BJ (cell line): ENCODE measurements at regions not wholly inside any gene's neighbourhood (a gene's known extent, or its start where the extent isn't known, plus 50 kb on each side); places are given as distances from the start of the nearest gene placed in this dataset.

Experiments used
- CTCF ChIA-PET: fragments of 350-600 bp; formaldehyde crosslinking; extraction: SDS; loops from one replicate; lab custom pipeline; 2021; ENCODE audit warnings: antibody characterized with exemption, inconsistent platforms; lab: Yijun Ruan, JAX
- POLR2A ChIA-PET: fragments of 300-600 bp; sonication (Branson Sonifier 250); formaldehyde crosslinking; extraction: SDS; loops from one replicate; lab custom pipeline; 2021; ENCODE audit warnings: antibody characterized with exemption; lab: Charles Lee
- DNase-seq: peaks from one replicate; pipeline ENCODE4 v3.0.0-alpha.2; 2011; ENCODE audit warnings: low read depth
- H3K27me3 ChIP-seq: 2 replicates; pipeline ENCODE4 v1.6.0; 2011; ENCODE audit warnings: low read length; ENCODE audit not compliant: control insufficient read depth, insufficient read depth
- H3K36me3 ChIP-seq: 2 replicates; pipeline ENCODE4 v1.5.1; 2011; ENCODE audit warnings: low read length; ENCODE audit not compliant: control insufficient read depth, insufficient read depth
- H3K4me3 ChIP-seq: 2 replicates; pipeline ENCODE4 v1.5.1; 2011; ENCODE audit warnings: low read depth, mild to moderate bottlenecking, control low read depth, low read length
- CTCF ChIP-seq: IDR thresholded peaks from 2 replicates; pipeline ENCODE4 v1.5.1; 2011; ENCODE audit warnings: low read depth, mild to moderate bottlenecking, control low read depth, inconsistent platforms, low read length, moderate library complexity; ENCODE audit not compliant: insufficient read depth

GRCh38 chr16:86045591-86045971 lies 146.6 kb downstream of the IRF8 start:
- DNase-seq = no peak
- peaks cover 21% of the 10 kb centered on the region for H3K27me3 ChIP-seq
- no peak overlapping the region for H3K4me3 ChIP-seq
- POLR2A ChIA-PET = no interaction called here
- TF ChIP-seq CTCF = no peak
- H3K36me3 ChIP-seq = no peaks in the 10 kb centered on the region
- CTCF ChIA-PET = interaction anchor here (1.0 to 2.1 kb wide), 2 partner anchors 8 to 9 kb away, joined by 3 to 5 read pairs; no protein-coding TSS in a partner anchor

DNA sequence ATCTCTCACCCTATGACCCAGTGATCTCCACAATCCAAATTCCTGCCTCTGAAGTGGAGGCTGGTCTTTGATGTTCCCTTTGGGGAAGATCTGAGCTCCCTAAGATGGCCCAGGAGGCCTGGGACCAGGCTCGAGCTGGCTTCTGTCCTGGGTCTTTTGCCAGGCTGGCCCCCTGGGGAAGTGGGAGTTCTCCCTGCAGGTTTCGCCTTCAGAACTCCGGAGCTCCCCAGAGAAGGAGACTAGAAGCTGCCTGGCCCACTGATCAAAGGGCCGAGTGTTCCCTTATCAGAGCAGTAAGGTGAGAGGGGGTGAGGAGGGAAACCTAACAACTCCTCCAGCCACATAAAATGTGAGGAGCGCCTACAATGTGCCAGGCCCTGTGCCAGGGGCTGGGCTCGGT lies 147.1 kb downstream of the IRF8 start:
- Histone ChIP-seq H3K36me3 (no peaks in the 10 kb centered on the region), H3K4me3 (no peak overlapping the region), H3K27me3 (peaks cover 21% of the 10 kb centered on the region)
- CTCF ChIA-PET = interaction anchor here (0.6 to 1.8 kb wide), 4 partner anchors 8 to 483 kb away, joined by 3 to 10 read pairs (median 4); no protein-coding TSS in a partner anchor
- POLR2A ChIA-PET = no interaction called here
- TF ChIP-seq CTCF = no peak
- DNase-seq = no peak

- H3K36me3 ChIP-seq = no peaks in the 10 kb centered on the region
- H3K4me3 ChIP-seq = no peak overlapping the region
- H3K27me3 ChIP-seq = peaks cover 23% of the 10 kb centered on the region
- no peak for TF ChIP-seq CTCF
- no peak for DNase-seq
- ChIA-PET POLR2A (no interaction called here), CTCF (interaction anchor here (0.6 to 1.8 kb wide), 4 partner anchors 8 to 483 kb away, joined by 3 to 10 read pairs (median 4); no protein-coding TSS in a partner anchor)
Measured at GRCh38 chr16:86046667-86047270, 147.8 kb downstream of the IRF8 start.

DNA sequence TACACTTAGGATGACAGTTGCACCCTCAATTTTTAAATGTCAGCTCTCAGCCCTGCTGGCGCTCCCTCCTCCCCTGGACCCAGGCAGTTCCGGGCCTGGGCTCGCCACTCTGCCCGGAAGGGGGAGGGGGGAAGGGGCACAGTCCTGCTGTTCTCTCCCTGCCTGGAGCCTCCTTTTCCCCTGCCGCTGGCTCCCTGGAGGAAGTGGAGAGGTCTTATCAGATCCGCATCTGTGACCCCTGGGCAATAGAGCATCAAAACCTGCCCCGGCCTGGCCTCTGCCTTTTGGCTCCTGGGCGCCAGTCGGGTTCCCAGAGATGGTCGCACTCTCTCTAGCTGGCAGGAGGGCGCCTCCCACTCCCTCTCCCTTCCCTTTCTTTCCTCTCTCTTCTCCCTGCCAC lies 149.3 kb downstream of the IRF8 start:
- no peak for DNase-seq
- Histone ChIP-seq H3K27me3 (peaks cover 22% of the 10 kb centered on the region), H3K4me3 (no peak overlapping the region), H3K36me3 (no peaks in the 10 kb centered on the region)
- no peak for TF ChIP-seq CTCF
- POLR2A ChIA-PET = no interaction called here
- CTCF ChIA-PET = interaction anchor here (1.6 kb wide), 1 partner anchor 9 kb away, joined by 5 read pairs; no protein-coding TSS in a partner anchor

DNA sequence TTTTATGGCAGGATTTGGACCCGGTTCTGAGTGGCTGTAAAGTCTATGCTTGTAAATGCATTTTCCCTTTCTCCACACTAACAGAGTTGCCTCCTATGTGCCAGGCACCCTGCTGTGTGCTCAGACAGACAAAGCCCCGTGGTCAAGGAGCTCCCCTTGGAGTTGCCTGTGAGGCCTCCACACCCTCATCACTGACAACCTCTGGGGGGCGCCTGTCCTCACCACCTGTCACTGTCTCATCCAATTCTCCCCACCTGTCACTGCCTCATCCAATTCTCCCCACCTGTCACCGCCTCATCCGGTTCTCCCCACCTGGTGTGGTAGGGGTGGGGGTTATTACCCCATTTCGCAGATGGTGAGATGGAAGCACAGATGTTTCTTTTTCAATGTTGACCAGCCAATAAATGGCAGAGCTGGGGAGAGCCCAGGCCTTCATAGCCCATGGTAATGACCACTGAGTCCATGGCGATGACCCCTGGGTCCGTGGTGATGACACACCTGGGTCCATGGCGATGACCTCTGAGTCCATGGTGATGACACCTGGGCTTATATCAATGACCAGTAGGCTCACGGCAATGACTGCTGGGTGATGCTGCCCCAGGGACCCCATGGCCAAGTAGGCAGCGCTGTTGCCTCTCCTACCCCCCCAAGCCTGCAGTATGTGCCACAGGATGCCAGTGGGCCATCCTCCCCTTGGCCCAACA lies 150.1 kb downstream of the IRF8 start:
- no peak for DNase-seq
- Histone ChIP-seq H3K36me3 (no peaks in the 10 kb centered on the region), H3K4me3 (no peak overlapping the region), H3K27me3 (peaks cover 22% of the 10 kb centered on the region)
- CTCF ChIA-PET = interaction anchor here (0.9 to 1.6 kb wide), 2 partner anchors 8 to 10 kb away, joined by 3 to 5 read pairs; no protein-coding TSS in a partner anchor
- POLR2A ChIA-PET = no interaction called here
- TF ChIP-seq CTCF = no peak
